Loucy (cell line): ENCODE measurements at regions not wholly inside any gene's neighbourhood (a gene's known extent, or its start where the extent isn't known, plus 50 kb on each side); places are given as distances from the start of the nearest gene placed in this dataset.

Experiments
- CTCF ChIP-seq: fragments of 200-600 bp; sonication (generic); conservative IDR thresholded peaks from 2 replicates; pipeline ENCODE4 v1.5.1; 2014; ENCODE audit warnings: mild to moderate bottlenecking, antibody characterized with exemption, low read length
- EZH2phosphoT487 ChIP-seq: fragments of 200-600 bp; IDR thresholded peaks from 2 replicates; pipeline ENCODE4 v1.6.1; 2018; ENCODE audit warnings: antibody characterized with exemption, mild to moderate bottlenecking, moderate library complexity, borderline replicate concordance

GRCh38 chr20:17859616-17860232, 108.9 kb downstream of the SNX5 start:
- TF ChIP-seq CTCF (no peak), EZH2phosphoT487 (no peak)
